ENCODE measurements at regions not wholly inside any gene's neighbourhood (a gene's known extent, or its start where the extent isn't known, plus 50 kb on each side); places are given as distances from the start of the nearest gene placed in this dataset.

GRCh38 chr4:35066406-35066805, 1177.9 kb downstream of the ARAP2 start:
- H3K4me3 ChIP-seq (ENCODE audit: low read length) = no peak overlapping the region
- no peak for DNase-seq (ENCODE audit: low read depth, low spot score)

GRCh38 chr4:35080799-35081198, 1163.5 kb downstream of the ARAP2 start:
- DNase-seq (ENCODE audit: low read depth, low spot score) = no peak
- H3K4me3 ChIP-seq (ENCODE audit: low read length) = no peak overlapping the region

- DNase-seq (ENCODE audit: low read depth, low spot score) = no peak
- H3K4me3 ChIP-seq (ENCODE audit: low read length) = no peak overlapping the region
Observed at GRCh38 chr4:35087218-35087617, 1157.1 kb downstream of the ARAP2 start.

- DNase-seq (ENCODE audit: low read depth, low spot score) = no peak
Observed at GRCh38 chr4:35100932-35101331, 1143.4 kb downstream of the ARAP2 start.

GRCh38 chr4:35102066-35102465, 1142.2 kb downstream of the ARAP2 start:
- no peak for DNase-seq (ENCODE audit: low read depth, low spot score)
- no peak overlapping the region for H3K4me3 ChIP-seq (ENCODE audit: low read length)

More at GRCh38 chr4:35100932-35101331, 1143.4 kb downstream of the ARAP2 start:
- no peak overlapping the region for H3K4me3 ChIP-seq (ENCODE audit: low read length)

GRCh38 chr4:35105486-35105885, 1138.8 kb downstream of the ARAP2 start:
- no peak overlapping the region for H3K4me3 ChIP-seq (ENCODE audit: low read length)
- DNase-seq (ENCODE audit: low read depth, low spot score) = no peak

- H3K4me3 ChIP-seq (ENCODE audit: low read length) = no peak overlapping the region
- no peak for DNase-seq (ENCODE audit: low read depth, low spot score)
Observed at GRCh38 chr4:35106091-35106734, 1138.1 kb downstream of the ARAP2 start.

- DNase-seq (ENCODE audit: low read depth, low spot score) = no peak
Observed at GRCh38 chr4:35124106-35124505, 1120.2 kb downstream of the ARAP2 start.

GRCh38 chr4:35125995-35126712, 1118.2 kb downstream of the ARAP2 start:
- DNase-seq (ENCODE audit: low read depth, low spot score) = no peak
- H3K4me3 ChIP-seq (ENCODE audit: low read length) = no peak overlapping the region

More at GRCh38 chr4:35124106-35124505, 1120.2 kb downstream of the ARAP2 start:
- H3K4me3 ChIP-seq (ENCODE audit: low read length) = no peak overlapping the region

GRCh38 chr4:35138449-35138848, 1105.9 kb downstream of the ARAP2 start:
- DNase-seq (ENCODE audit: low read depth, low spot score) = no peak
- H3K4me3 ChIP-seq (ENCODE audit: low read length) = no peak overlapping the region

GRCh38 chr4:35147761-35148160, 1096.6 kb downstream of the ARAP2 start:
- H3K4me3 ChIP-seq (ENCODE audit: low read length) = no peak overlapping the region
- DNase-seq (ENCODE audit: low read depth, low spot score) = no peak

GRCh38 chr4:35151816-35152572, 1092.3 kb downstream of the ARAP2 start:
- DNase-seq (ENCODE audit: low read depth, low spot score) = peak; percentile 18
- H3K4me3 ChIP-seq (ENCODE audit: low read length) = no peak overlapping the region

GRCh38 chr4:35163168-35163567, 1081.1 kb downstream of the ARAP2 start:
- no peak for DNase-seq (ENCODE audit: low read depth, low spot score)
- H3K4me3 ChIP-seq (ENCODE audit: low read length) = no peak overlapping the region

- no peak overlapping the region for H3K4me3 ChIP-seq (ENCODE audit: low read length)
- DNase-seq (ENCODE audit: low read depth, low spot score) = no peak
Observed at GRCh38 chr4:35164063-35164462, 1080.3 kb downstream of the ARAP2 start.

- no peak overlapping the region for H3K4me3 ChIP-seq (ENCODE audit: low read length)
- DNase-seq (ENCODE audit: low read depth, low spot score) = no peak
Observed at GRCh38 chr4:35166466-35166865, 1077.8 kb downstream of the ARAP2 start.

GRCh38 chr4:35167385-35167784, 1076.9 kb downstream of the ARAP2 start:
- no peak for DNase-seq (ENCODE audit: low read depth, low spot score)
- no peak overlapping the region for H3K4me3 ChIP-seq (ENCODE audit: low read length)

- DNase-seq (ENCODE audit: low read depth, low spot score) = no peak
- no peak overlapping the region for H3K4me3 ChIP-seq (ENCODE audit: low read length)
Observed at GRCh38 chr4:35175487-35175886, 1068.8 kb downstream of the ARAP2 start.

- no peak for DNase-seq (ENCODE audit: low read depth, low spot score)
- no peak overlapping the region for H3K4me3 ChIP-seq (ENCODE audit: low read length)
Observed at GRCh38 chr4:35175894-35176293, 1068.4 kb downstream of the ARAP2 start.

- DNase-seq (ENCODE audit: low read depth, low spot score) = no peak
- H3K4me3 ChIP-seq (ENCODE audit: low read length) = no peak overlapping the region
Observed at GRCh38 chr4:35182451-35182850, 1061.9 kb downstream of the ARAP2 start.

- no peak for DNase-seq (ENCODE audit: low read depth, low spot score)
- H3K4me3 ChIP-seq (ENCODE audit: low read length) = no peak overlapping the region
Observed at GRCh38 chr4:35189988-35190613, 1054.2 kb downstream of the ARAP2 start.
